GM23338 (cell line): ENCODE measurements at regions not wholly inside any gene's neighbourhood (a gene's known extent, or its start where the extent isn't known, plus 50 kb on each side); places are given as distances from the start of the nearest gene placed in this dataset.

Source experiments
- ATAC-seq: fragments of 200-7000 bp; cut with Tn5 transposase; 3 replicates; pipeline ENCODE4 v1.9.1; 2020
- DNase-seq: peaks from one replicate; pipeline ENCODE4 v3.0.0-alpha.2; 2015; ENCODE audit warnings: low spot score
- H2AFZ ChIP-seq: fragments of 200-600 bp; sonication (generic); 2 replicates; pipeline ENCODE4 v1.8.0; 2016; ENCODE audit warnings: antibody characterized with exemption, mild to moderate bottlenecking, moderate library complexity
- H3F3A ChIP-seq: fragments of 200-600 bp; sonication (generic); replicated peaks from 2 replicates; pipeline ENCODE4 v1.8.0; 2017; ENCODE audit warnings: antibody characterized with exemption, mixed run types, low read depth
- H3K27ac ChIP-seq: fragments of 200-600 bp; sonication (generic); 2 replicates; pipeline ENCODE4 v1.6.1; 2016; ENCODE audit warnings: low read depth
- H3K27me3 ChIP-seq: fragments of 200-600 bp; sonication (generic); 2 replicates; pipeline ENCODE4 v1.8.0; 2016; ENCODE audit warnings: mild to moderate bottlenecking, mixed run types, moderate library complexity; ENCODE audit not compliant: insufficient read depth
- H3K36me3 ChIP-seq: fragments of 200-600 bp; sonication (generic); 2 replicates; pipeline ENCODE4 v1.8.0; 2016; ENCODE audit warnings: mild to moderate bottlenecking; ENCODE audit not compliant: insufficient read depth
- H3K4me1 ChIP-seq: fragments of 200-600 bp; sonication (generic); 2 replicates; pipeline ENCODE4 v1.8.0; 2016; ENCODE audit warnings: mild to moderate bottlenecking, moderate library complexity; ENCODE audit not compliant: insufficient read depth
- H3K4me2 ChIP-seq: fragments of 200-600 bp; sonication (generic); 2 replicates; pipeline ENCODE4 v1.7.1; 2017; ENCODE audit warnings: mixed run types
- H3K4me3 ChIP-seq: fragments of 200-600 bp; sonication (generic); 2 replicates; pipeline ENCODE4 v1.6.1; 2016; ENCODE audit warnings: mixed run types
- H3K79me2 ChIP-seq: fragments of 200-600 bp; sonication (generic); replicated peaks from 2 replicates; pipeline ENCODE4 v1.8.0; 2017; ENCODE audit warnings: mild to moderate bottlenecking; ENCODE audit not compliant: insufficient read depth
- H3K9me2 ChIP-seq: fragments of 200-600 bp; sonication (generic); 2 replicates; pipeline ENCODE4 v1.8.0; 2017; ENCODE audit not compliant: insufficient read depth
- H4K20me1 ChIP-seq: fragments of 200-600 bp; sonication (generic); replicated peaks from 2 replicates; pipeline ENCODE4 v1.8.0; 2017; ENCODE audit warnings: mild to moderate bottlenecking; ENCODE audit not compliant: insufficient read depth
- H3K27ac Mint-ChIP-seq: 2 replicates; pipeline ENCODE4 v1.8.0; 2020; ENCODE audit warnings: inconsistent platforms, mild to moderate bottlenecking, moderate library complexity, mixed read lengths
- H3K27me3 Mint-ChIP-seq: 3 replicates; pipeline ENCODE4 v1.8.0; 2022; ENCODE audit warnings: low read depth, mild to moderate bottlenecking, moderate library complexity, mixed read lengths, inconsistent platforms; ENCODE audit not compliant: insufficient read depth, poor library complexity
- H3K36me3 Mint-ChIP-seq: 3 replicates; pipeline ENCODE4 v1.8.0; 2021; ENCODE audit warnings: low read depth, mild to moderate bottlenecking, inconsistent platforms, moderate library complexity, mixed read lengths
- H3K4me1 Mint-ChIP-seq: 3 replicates; pipeline ENCODE4 v1.8.0; 2020; ENCODE audit warnings: mild to moderate bottlenecking, inconsistent platforms, mixed read lengths
- H3K4me3 Mint-ChIP-seq: 3 replicates; pipeline ENCODE4 v1.8.0; 2021; ENCODE audit warnings: moderate library complexity, mild to moderate bottlenecking, inconsistent platforms, mixed read lengths
- H3K9me3 Mint-ChIP-seq: 3 replicates; pipeline ENCODE4 v1.8.0; 2020; ENCODE audit warnings: moderate library complexity, mild to moderate bottlenecking, inconsistent platforms, mixed read lengths
- CREB1 ChIP-seq: fragments of 250-450 bp; sonication (Bioruptor Pico); IDR thresholded peaks from 2 replicates; pipeline ENCODE4 v1.5.0; 2020; ENCODE audit warnings: low read depth, mild to moderate bottlenecking, moderate library complexity
- CTCF ChIP-seq, 2 experiments: fragments of 200-600 bp in 1 of 2; sonication (generic) in 1 of 2; conservative IDR thresholded peaks; 2 replicates each; pipeline versions ENCODE4 v1.5.1 to v1.6.1; 2016 to 2017; ENCODE audit warnings: antibody characterized with exemption in 2 of 2, low read depth in 2 of 2, mild to moderate bottlenecking in 2 of 2, moderate library complexity in 1 of 2
- ETS1 ChIP-seq: IDR thresholded peaks from 2 replicates; pipeline ENCODE4 v1.6.1; 2016; ENCODE audit warnings: antibody characterized with exemption
- EZH2 ChIP-seq: fragments of 200-600 bp; sonication (generic); IDR thresholded peaks from one replicate; pipeline ENCODE4 v1.8.0; 2017; ENCODE audit warnings: antibody characterized with exemption, mild to moderate bottlenecking, low read depth; ENCODE audit not compliant: unreplicated experiment
- EZH2phosphoT487 ChIP-seq: fragments of 200-600 bp; sonication (generic); IDR thresholded peaks from one replicate; pipeline ENCODE4 v1.8.1; 2018; ENCODE audit warnings: antibody characterized with exemption; ENCODE audit not compliant: unreplicated experiment
- JUNB ChIP-seq: IDR thresholded peaks from one replicate; pipeline ENCODE4 v1.6.1; 2016; ENCODE audit warnings: antibody characterized with exemption; ENCODE audit not compliant: unreplicated experiment
- NANOG ChIP-seq: IDR thresholded peaks from 2 replicates; pipeline ENCODE4 v1.6.1; 2016; ENCODE audit warnings: antibody characterized with exemption, borderline replicate concordance
- POLR2AphosphoS5 ChIP-seq: IDR thresholded peaks from 2 replicates; pipeline ENCODE4 v1.6.1; 2016; ENCODE audit warnings: antibody characterized with exemption, low read depth
- REST ChIP-seq: IDR thresholded peaks from one replicate; pipeline ENCODE4 v1.6.1; 2018; ENCODE audit warnings: antibody characterized with exemption; ENCODE audit not compliant: unreplicated experiment
- STAT1 ChIP-seq: IDR thresholded peaks from one replicate; pipeline ENCODE4 v1.6.1; 2016; ENCODE audit warnings: antibody characterized with exemption; ENCODE audit not compliant: unreplicated experiment
- ZNF114 ChIP-seq: fragments of 250-450 bp; sonication (Bioruptor Pico); IDR thresholded peaks from 2 replicates; pipeline ENCODE4 v1.5.0; 2020; ENCODE audit warnings: mild to moderate bottlenecking, moderate library complexity
- ZNF331 ChIP-seq: fragments of 250-450 bp; sonication (Bioruptor Pico); IDR thresholded peaks from 2 replicates; pipeline ENCODE4 v1.5.0; 2020; ENCODE audit warnings: low read depth, mild to moderate bottlenecking, moderate library complexity
- ZNF462 ChIP-seq: fragments of 250-450 bp; sonication (Bioruptor Pico); IDR thresholded peaks from 2 replicates; pipeline ENCODE4 v1.5.0; 2020; ENCODE audit warnings: mild to moderate bottlenecking, moderate library complexity

- Histone ChIP-seq H3K4me3 (no peak overlapping the region), H3F3A (no peaks in the 10 kb centered on the region), H3K27ac (no peak overlapping the region), H3K36me3 (no peaks in the 10 kb centered on the region), H3K9me2 (no peaks in the 10 kb centered on the region), H3K4me2 (no peak overlapping the region), H3K4me1 (no peaks in the 10 kb centered on the region), H3K79me2 (no peaks in the 10 kb centered on the region), H2AFZ (no peak overlapping the region), H3K27me3 (no peaks in the 10 kb centered on the region), H4K20me1 (no peaks in the 10 kb centered on the region)
- no peak for ATAC-seq
- H3K27ac Mint-ChIP-seq = no peak overlapping the region
- H3K27me3 Mint-ChIP-seq = no peaks in the 10 kb centered on the region
- no peak overlapping the region for H3K4me3 Mint-ChIP-seq
- peaks cover 9% of the 10 kb centered on the region for H3K4me1 Mint-ChIP-seq
- TF ChIP-seq EZH2phosphoT487 (no peak), ZNF462 (no peak), CREB1 (CRISPR knock-in tag) (no peak), NANOG (no peak), JUNB (no peak), ZNF331 (CRISPR knock-in tag) (no peak), ETS1 (no peak), CTCF (conservative IDR thresholded peaks at IDR 0.05; ENCODE audit: low read depth in 2 of 2) (no peak), POLR2AphosphoS5 (no peak), REST (no peak), STAT1 (no peak), EZH2 (no peak), ZNF114 (CRISPR knock-in tag) (no peak)
- no peaks in the 10 kb centered on the region for H3K36me3 Mint-ChIP-seq
- H3K9me3 Mint-ChIP-seq = peaks cover 3% of the 10 kb centered on the region; the same call in 1 of the 3 replicates
- DNase-seq = no peak
These were observed 72.2 kb downstream of the RMI2 start for GRCh38 chr16:11417487-11417886.
